Mucosa of stomach (tissue), 1 donor: ENCODE measurements at regions not wholly inside any gene's neighbourhood (a gene's known extent, or its start where the extent isn't known, plus 50 kb on each side); places are given as distances from the start of the nearest gene placed in this dataset.
"Not testable (repeated sequence)": the region's sequence is repeated elsewhere in the genome, so short reads cannot be mapped to it uniquely, and the experiment has no call there.

ENCODE experiments used
- H3K27me3 ChIP-seq: one replicate; pipeline ENCODE4 v1.7.0; 2013; ENCODE audit warnings: mild to moderate bottlenecking, low read length; ENCODE audit not compliant: control insufficient read depth, insufficient read depth
- H3K36me3 ChIP-seq: one replicate; pipeline ENCODE4 v1.7.0; 2013; ENCODE audit warnings: low read length; ENCODE audit not compliant: control insufficient read depth, insufficient read depth
- H3K4me1 ChIP-seq: one replicate; pipeline ENCODE4 v1.7.0; 2013; ENCODE audit warnings: mild to moderate bottlenecking, low read length; ENCODE audit not compliant: control insufficient read depth, insufficient read depth
- H3K4me3 ChIP-seq: one replicate; pipeline ENCODE4 v1.7.0; 2013; ENCODE audit warnings: low read length
- H3K9ac ChIP-seq: one replicate; pipeline ENCODE4 v1.7.0; 2013; ENCODE audit warnings: mild to moderate bottlenecking, low read length, moderate library complexity
- H3K9me3 ChIP-seq: one replicate; pipeline ENCODE4 v1.7.0; 2013; ENCODE audit warnings: mild to moderate bottlenecking, low read length, moderate library complexity; ENCODE audit not compliant: control insufficient read depth
- donor health status: Pancreatic carcinoma.

DNA sequence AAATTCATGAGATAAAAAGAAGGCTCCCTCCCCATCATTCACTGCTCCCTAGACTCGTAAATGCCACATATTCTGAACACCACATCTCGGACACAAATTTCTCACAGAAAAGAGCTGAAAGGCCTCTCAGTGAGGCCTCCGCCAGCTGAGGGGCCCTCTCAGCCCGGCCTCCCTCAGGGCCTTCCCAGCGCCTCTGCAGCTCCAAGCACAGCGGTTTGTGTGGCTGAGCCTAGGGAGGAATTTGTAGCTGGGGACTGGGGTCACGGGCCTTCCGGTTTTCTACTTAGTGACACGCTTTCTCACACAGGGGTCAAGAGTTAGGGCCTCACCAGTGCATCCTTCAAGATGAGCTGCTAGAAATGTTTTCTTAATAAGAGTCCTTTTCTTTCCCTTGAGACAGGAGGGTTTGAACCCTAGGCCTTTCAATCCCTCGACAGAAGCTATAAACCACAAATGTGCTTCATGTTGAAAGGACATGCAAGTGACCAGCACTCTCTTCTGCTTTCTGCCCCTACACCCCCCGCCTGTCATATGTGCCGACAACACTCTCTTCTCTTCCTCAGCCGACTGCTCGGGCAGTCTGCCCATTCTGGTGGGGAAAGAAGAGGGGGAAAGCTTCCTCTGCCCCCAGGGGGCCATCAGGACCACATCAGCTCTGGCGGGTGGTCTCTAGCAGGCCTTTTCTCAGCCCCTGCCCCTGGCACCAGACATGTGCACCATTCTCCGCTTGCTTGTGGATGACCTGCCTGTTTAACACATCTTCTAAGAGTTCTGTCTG lies 104.9 kb downstream of the CHIC2 start:
- Histone ChIP-seq H3K9ac (no peak overlapping the region), H3K27me3 (no peaks in the 10 kb centered on the region), H3K9me3 (no peaks in the 10 kb centered on the region), H3K36me3 (no peaks in the 10 kb centered on the region), H3K4me3 (no peak overlapping the region), H3K4me1 (no peaks in the 10 kb centered on the region)

DNA sequence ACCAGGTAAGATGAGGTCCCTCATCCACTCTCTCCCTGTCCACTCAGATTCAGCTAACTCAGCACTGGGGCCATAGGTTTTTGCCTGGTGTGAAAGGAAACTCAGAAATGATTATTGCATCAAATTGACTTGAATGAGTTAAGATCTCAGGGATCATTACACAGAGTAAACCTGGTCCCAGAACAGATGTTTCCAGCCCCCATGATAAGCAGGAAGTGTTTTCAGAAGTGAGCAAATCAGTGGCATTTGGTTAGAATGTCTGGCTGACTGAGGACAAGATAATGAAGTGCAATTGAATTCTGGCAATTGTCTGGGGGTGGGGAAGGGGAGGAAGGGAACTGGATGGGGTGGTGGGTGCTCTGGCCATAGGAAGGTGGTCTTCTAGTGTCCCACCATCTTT lies 108.0 kb downstream of the CHIC2 start:
- no peaks in the 10 kb centered on the region for H3K27me3 ChIP-seq
- H3K4me3 ChIP-seq, result no peak overlapping the region
- no peaks in the 10 kb centered on the region for H3K9me3 ChIP-seq
- no peaks in the 10 kb centered on the region for H3K36me3 ChIP-seq
- H3K9ac ChIP-seq, result no peak overlapping the region
- H3K4me1 ChIP-seq, result no peaks in the 10 kb centered on the region

DNA sequence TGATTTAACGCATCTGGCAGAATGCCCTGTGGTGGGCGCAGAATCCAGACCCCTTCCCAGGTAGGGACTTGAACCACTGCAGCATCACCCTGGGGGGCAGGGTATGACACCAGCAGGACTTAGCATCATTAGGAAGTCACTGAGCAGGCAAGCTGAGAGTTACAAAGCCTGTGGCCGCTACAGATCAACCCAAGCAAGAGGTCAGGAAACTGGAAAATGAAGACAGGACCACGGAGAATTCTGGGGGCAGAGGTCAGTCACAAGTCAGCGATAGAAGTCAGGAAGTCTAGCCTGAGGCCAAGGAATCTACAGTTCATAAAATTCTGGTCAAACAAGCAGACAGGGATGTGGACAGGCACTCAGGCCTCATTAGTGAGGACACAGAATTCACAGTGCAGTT lies 108.4 kb downstream of the CHIC2 start:
- Histone ChIP-seq H3K27me3 (no peaks in the 10 kb centered on the region), H3K4me1 (no peaks in the 10 kb centered on the region), H3K9me3 (no peaks in the 10 kb centered on the region), H3K9ac (no peak overlapping the region), H3K4me3 (no peak overlapping the region), H3K36me3 (no peaks in the 10 kb centered on the region)

DNA sequence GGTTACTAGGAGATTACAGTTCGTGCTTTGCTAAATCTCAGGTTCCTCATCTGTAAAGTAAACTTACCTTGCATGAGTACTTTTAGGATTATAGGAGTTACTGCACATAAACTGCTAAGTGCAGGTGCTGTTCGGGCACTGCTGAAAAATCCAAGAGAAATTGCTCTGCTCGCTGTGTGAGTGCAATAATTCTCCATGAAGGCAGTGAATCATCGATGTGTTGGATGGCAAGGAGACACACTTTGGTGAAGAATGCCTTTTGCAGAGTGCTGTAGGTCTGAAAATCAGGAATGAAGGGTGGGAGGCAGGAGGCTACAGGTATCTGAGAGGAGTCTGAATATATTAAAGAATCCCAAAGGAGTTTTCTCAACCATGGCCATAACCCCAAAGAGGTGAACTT lies 113.0 kb downstream of the CHIC2 start:
- Histone ChIP-seq H3K9ac (no peak overlapping the region), H3K27me3 (peaks cover 6% of the 10 kb centered on the region), H3K36me3 (no peaks in the 10 kb centered on the region), H3K4me1 (no peaks in the 10 kb centered on the region), H3K9me3 (no peaks in the 10 kb centered on the region), H3K4me3 (no peak overlapping the region)

DNA sequence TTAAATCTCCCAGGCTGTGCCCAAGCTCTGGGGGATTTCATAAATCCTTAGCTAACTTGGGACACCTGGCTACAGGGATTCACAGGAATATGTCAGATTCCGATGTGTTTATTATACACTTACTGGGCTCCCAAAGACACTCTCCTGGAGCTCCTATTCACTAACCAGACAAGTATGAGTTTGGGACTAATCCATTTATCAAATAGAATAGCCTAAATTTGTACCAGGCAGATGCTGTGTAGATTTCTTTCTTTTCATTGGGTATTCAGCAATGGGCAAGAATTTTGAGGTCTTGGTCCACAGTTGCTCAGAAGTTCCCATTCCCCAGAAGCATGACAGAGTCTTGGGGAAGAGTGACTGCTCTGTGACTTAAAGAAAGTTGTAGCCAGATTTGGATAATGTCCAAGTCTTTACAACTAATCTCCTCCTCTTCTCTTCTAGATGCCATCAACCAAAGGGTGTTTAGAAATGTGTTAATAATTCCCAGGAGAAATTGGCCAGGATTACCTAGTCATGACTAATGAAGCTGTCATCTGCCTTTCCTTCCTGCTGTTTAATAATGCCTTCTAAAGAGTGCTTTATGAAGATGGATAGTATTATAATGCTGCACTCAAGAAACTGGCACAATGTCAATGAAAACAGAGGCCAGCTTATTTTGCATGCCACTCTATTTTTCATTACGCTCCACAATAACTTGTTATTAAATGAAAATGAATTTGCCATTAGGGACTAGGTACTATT lies 120.9 kb downstream of the CHIC2 start:
- Histone ChIP-seq H3K4me3 (no peak overlapping the region), H3K9me3 (no peaks in the 10 kb centered on the region), H3K9ac (no peak overlapping the region), H3K36me3 (no peaks in the 10 kb centered on the region), H3K4me1 (peaks cover 4% of the 10 kb centered on the region), H3K27me3 (peaks cover 14% of the 10 kb centered on the region)

DNA sequence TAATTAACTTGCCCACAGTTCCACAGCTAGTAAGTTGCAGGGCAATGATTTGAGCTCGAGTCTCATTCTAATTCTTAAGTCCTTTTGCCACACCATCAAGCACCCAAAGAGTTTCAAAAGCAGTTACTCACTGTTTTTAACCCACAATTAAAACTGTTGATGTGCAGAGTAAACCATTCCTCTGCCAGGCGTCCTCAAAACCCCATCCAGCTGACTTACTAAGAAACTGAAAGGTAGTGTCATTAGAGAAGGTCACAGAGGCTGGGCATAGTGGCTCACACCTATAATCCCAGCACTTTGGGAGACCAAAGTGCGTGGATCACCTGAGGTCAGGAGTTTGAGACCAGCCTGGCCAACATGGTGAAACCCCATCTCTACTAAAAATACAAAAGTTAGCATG lies 121.7 kb downstream of the CHIC2 start:
- H3K27me3 ChIP-seq, result peaks cover 8% of the 10 kb centered on the region
- H3K36me3 ChIP-seq, result no peaks in the 10 kb centered on the region
- H3K4me1 ChIP-seq, result peaks cover 4% of the 10 kb centered on the region
- H3K4me3 ChIP-seq, result no peak overlapping the region
- no peaks in the 10 kb centered on the region for H3K9me3 ChIP-seq
- no peak overlapping the region for H3K9ac ChIP-seq

DNA sequence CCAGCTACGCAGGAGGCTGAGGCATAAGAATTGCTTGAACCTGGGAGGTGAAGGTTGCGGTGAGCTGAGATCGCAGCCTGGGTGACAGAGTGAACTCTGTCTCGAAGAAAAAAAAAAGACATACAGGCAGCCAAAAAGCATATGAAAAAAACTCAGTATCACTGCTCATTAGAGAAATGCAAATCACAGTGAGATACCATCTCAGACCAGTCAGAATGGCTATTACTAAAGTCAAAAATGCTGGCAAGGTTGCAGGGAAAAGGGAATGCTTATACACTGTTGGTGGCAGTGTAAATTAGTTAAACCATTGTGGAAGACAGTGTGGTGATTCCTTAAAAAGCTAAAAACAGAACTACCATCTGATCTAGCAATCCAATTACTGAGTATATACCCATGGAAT lies 123.1 kb downstream of the CHIC2 start:
- Histone ChIP-seq H3K27me3 (peaks cover 15% of the 10 kb centered on the region), H3K9ac (no peak overlapping the region), H3K9me3 (no peaks in the 10 kb centered on the region), H3K36me3 (no peaks in the 10 kb centered on the region), H3K4me3 (no peak overlapping the region), H3K4me1 (peaks cover 4% of the 10 kb centered on the region)

DNA sequence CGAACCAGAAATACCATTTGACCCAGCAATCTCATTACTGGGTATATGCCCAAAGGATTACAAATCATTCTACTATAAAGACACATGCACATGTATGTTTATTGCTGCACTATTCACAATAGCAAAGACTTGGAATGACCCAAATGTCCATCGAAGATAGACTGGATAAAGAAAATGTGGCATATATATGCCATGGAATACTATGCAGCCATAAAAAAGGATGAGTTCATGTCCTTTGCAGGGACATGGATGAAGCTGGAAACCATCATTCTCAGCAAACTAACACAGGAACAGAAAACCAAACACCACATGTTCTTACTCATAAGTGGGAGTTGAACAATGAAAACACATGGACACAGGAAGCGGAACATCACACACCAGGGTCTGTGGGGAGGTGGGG lies 124.5 kb downstream of the CHIC2 start:
- not testable (repeated sequence) for H3K36me3 ChIP-seq, H3K9ac ChIP-seq, H3K27me3 ChIP-seq, H3K9me3 ChIP-seq, H3K4me3 ChIP-seq, H3K4me1 ChIP-seq

DNA sequence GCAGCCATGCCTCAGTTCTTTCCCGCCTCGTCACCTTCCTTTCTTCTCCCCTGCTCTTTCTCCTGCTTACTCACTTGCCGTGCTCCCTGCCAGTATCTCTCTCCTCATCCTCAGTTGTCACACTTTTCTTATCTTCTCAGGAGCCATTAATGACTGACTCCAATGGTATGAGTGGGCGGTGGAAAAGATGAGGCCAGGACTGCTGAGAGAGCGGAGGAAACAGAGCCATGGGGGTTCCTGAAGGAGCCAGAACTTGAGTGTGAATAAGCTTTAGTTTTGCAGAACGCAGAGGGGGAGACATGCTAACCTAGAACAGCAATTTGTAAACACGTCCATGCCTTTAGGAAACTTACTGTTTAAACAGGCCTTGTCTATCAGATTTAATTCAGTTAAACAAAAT lies 126.5 kb downstream of the CHIC2 start:
- no peaks in the 10 kb centered on the region for H3K9me3 ChIP-seq

DNA sequence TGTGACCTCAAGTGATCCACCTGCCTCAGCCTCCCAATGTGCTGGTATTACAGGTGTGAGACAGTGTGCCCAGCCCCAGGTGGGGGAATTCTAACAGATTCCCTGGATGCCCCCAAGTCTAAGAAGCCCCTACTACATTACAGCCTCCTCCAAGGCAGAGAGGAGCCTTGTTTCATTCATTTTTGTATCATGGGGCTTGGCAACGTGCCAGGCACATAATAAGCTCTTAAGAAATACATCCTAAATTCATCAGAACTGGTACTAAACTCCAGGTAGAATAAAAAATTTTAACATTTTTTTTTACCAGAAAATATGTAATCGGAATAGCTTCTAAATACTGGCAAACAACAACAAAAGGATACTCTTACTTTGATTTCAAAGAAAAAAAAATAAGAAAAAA lies 127.1 kb downstream of the CHIC2 start:
- Histone ChIP-seq H3K9ac (no peak overlapping the region), H3K9me3 (no peaks in the 10 kb centered on the region), H3K4me3 (no peak overlapping the region), H3K36me3 (no peaks in the 10 kb centered on the region), H3K27me3 (peaks cover 17% of the 10 kb centered on the region), H3K4me1 (no peaks in the 10 kb centered on the region)

More for the DNA sequence above, 126.5 kb downstream of the CHIC2 start:
- Histone ChIP-seq H3K27me3 (peaks cover 12% of the 10 kb centered on the region), H3K36me3 (no peaks in the 10 kb centered on the region), H3K4me1 (no peaks in the 10 kb centered on the region), H3K9ac (no peak overlapping the region), H3K4me3 (no peak overlapping the region)

DNA sequence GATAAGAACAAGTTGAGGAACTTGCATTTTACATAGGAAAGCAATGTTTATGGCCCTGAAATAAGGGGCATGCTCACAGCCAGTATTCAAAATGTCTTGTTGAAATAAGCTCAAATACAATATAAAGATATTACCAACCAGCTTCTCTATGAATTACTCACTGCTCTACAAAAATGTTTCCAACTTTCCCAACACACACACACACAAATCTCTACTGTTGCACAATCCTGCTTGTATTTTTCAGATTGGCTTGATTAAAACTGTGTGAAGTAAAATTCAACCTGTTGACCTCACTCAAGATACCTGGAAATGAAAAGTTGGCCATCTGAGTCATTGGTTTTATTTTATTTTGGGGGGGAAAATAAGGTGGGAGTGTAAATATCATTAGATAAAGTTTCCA lies 128.6 kb downstream of the CHIC2 start:
- H3K4me3 ChIP-seq, result no peak overlapping the region
- H3K27me3 ChIP-seq, result peaks cover 17% of the 10 kb centered on the region

DNA sequence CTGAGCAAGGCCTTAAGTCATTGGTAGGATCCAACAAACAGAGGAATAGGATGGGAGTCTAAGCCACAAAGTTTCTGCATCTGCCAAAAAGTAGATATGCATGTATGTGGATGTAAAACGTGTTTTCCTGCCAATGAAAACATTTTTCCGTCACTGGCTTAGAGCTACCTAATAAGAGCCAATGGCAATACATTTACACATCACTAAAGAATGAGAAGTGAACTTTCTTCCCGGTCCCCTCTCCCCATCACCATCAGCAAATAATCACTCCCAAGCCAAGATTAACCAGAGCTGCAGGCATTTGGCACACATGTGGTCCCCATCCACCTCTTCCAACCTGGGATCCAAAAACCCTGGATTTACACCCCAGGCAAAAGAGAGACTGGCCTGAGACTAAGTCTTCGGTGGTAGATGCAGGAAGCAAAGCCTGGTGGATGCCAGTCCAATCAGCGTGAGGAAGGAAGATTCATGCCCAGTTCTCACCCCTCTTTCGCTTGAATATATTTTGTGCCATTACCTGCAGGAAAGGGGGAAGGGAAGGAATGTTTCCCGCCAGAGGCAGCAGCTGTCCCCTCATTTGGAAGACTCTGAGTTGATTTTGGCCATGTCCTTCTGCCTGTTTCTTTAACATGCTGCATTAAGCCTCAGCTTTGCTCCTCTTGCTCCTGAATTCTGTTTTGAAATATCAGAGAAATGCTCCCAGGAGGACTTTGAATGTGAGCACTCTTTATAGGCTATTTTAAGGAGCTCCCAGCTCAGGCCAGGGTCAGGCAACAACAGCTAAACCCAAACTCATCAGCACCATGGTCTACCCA lies 131.4 kb downstream of the CHIC2 start:
- Histone ChIP-seq H3K4me3 (no peak overlapping the region), H3K4me1 (no peaks in the 10 kb centered on the region), H3K36me3 (no peaks in the 10 kb centered on the region), H3K9ac (no peak overlapping the region), H3K27me3 (peaks cover 17% of the 10 kb centered on the region), H3K9me3 (no peaks in the 10 kb centered on the region)

More for the DNA sequence above, 128.6 kb downstream of the CHIC2 start:
- no peak overlapping the region for H3K9ac ChIP-seq
- no peaks in the 10 kb centered on the region for H3K36me3 ChIP-seq
- H3K9me3 ChIP-seq, result no peaks in the 10 kb centered on the region
- no peaks in the 10 kb centered on the region for H3K4me1 ChIP-seq
